Cardiac septum (tissue), 1 donor: ENCODE measurements at regions not wholly inside any gene's neighbourhood (a gene's known extent, or its start where the extent isn't known, plus 50 kb on each side); places are given as distances from the start of the nearest gene placed in this dataset.
A peak's percentile ranks its signal among the peaks of the same experiment; 100 is the strongest.

ENCODE experiments used
- DNase-seq: peaks from one replicate; pipeline ENCODE4 v3.0.0-alpha.2; 2020; ENCODE audit warnings: low spot score
- intact Hi-C: fragments of 100-400 bp; cut with DNase I; formaldehyde crosslinking; loops from one replicate; pipeline ENCODE4 v1.14.0; 2022
- donor health status: DM: no; HTN: no; CAD: no.

GRCh38 chr7:106196460-106197021 is 84.4 kb upstream of the SYPL1 start:
- no peak for DNase-seq
- intact Hi-C loops: no loop called here

DNA sequence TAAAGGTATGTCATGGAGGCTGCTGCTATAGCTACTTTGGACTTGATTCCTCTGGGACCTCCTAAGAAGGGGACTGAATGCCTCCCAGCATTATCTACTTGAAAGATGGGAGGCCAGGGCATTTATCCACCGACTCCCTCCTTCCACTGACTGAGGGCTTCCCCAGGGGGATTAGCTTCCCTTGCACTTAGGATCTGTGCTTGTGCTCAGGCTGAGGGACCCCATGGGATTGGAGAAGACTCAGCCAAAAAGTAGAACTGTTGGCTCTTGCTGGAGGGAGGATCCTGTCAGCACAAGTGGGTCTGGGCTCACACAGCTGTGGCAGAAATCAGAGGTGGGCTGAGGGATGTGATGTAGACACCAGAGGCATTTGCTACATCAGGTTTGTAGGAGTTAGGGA is 81.5 kb upstream of the SYPL1 start:
- no peak for DNase-seq
- intact Hi-C loops: no loop called here

DNA sequence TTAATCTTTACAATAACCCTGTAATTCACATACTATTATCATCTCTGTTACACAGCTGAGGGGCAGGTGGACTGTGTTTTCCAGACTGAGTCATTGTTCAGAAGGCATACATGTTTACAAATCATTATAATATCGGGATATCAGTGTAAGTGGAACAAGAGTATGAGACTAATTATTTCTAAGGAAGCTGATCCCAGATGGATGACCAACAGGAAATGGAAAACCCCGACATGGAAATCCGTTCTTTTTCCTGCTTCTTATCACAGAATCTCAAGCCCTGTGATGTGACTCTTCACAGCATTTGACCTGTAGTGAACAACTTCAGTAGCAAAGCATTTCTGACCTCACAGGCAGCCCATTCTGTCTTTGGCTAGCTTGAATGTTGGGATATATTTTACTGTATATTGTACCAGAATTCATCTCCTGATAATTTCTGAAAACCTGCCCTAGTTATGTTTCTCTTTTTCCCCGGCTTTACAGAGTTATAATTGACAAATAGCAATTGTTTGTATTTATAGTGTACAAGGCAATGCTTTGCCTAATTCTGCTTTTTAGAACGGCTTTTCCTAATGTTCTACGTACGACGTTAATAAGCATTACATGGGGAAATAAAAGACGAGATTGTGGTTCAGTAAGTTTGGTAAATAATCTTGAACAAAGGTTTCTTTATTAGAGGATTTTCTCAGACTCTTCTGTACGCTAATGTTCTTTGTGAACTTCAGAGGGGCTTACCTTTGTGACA is 78.6 kb upstream of the SYPL1 start:
- intact Hi-C loops: no loop called here
- no peak for DNase-seq

DNA sequence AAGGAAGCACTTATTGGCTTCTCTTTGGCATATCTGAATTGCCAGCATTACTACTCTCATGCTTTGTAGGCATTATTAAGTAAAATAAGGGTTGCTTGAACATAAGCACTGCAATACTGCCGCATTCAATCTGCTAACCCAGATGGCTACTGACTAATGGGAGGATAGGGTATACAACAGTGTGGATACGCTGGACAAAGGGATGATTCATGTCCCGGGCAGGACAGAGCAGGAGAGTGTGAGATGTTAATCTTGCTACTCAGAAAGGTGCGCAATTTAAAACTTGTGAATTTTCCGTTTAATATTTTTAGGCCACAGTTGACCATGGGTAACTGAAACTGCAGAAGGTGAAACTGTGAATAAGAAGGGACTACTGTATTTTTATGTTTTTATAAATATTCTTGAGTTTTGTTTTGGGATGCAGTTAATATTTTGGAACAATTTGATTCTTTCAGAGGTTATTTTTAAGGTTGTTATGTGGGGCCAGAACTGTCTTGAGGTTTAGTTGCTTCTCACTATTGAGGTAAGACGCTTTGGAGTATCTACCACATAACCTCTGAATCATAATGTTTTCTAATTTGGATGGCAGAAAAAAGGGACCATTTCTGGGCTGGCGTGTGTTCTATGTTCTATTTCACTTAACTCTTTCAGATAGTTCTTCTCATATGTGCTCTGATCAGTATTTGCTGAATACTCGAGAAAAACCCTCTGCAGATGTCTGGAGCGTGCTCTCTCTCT is 75.7 kb upstream of the SYPL1 start:
- intact Hi-C loops: no loop called here
- DNase-seq: no peak

GRCh38 chr7:106185719-106186118 is 73.6 kb upstream of the SYPL1 start:
- intact Hi-C loops: no loop called here
- no peak for DNase-seq

GRCh38 chr7:106183952-106184351 is 71.8 kb upstream of the SYPL1 start:
- no peak for DNase-seq
- intact Hi-C loops: no loop called here

GRCh38 chr7:106182904-106183303 is 70.8 kb upstream of the SYPL1 start:
- DNase-seq: no peak
- intact Hi-C loops: no loop called here

- intact Hi-C loops: no loop called here
- no peak for DNase-seq
Measured at GRCh38 chr7:106181658-106182265, 69.7 kb upstream of the SYPL1 start.

GRCh38 chr7:106180721-106181120 is 68.6 kb upstream of the SYPL1 start:
- intact Hi-C loops: no loop called here
- no peak for DNase-seq

GRCh38 chr7:106179256-106179655 is 67.1 kb upstream of the SYPL1 start:
- intact Hi-C loops: loop anchor here (2.0 to 5.0 kb wide), 3 partner anchors 38 to 558 kb away; partner anchors contain the start of gene NAMPT
- no peak for DNase-seq

- no peak for DNase-seq
- intact Hi-C loops: loop anchor here (2.0 to 5.0 kb wide), 3 partner anchors 39 to 559 kb away; partner anchors contain the start of gene NAMPT
Measured at GRCh38 chr7:106178593-106179134, 66.6 kb upstream of the SYPL1 start.

DNA sequence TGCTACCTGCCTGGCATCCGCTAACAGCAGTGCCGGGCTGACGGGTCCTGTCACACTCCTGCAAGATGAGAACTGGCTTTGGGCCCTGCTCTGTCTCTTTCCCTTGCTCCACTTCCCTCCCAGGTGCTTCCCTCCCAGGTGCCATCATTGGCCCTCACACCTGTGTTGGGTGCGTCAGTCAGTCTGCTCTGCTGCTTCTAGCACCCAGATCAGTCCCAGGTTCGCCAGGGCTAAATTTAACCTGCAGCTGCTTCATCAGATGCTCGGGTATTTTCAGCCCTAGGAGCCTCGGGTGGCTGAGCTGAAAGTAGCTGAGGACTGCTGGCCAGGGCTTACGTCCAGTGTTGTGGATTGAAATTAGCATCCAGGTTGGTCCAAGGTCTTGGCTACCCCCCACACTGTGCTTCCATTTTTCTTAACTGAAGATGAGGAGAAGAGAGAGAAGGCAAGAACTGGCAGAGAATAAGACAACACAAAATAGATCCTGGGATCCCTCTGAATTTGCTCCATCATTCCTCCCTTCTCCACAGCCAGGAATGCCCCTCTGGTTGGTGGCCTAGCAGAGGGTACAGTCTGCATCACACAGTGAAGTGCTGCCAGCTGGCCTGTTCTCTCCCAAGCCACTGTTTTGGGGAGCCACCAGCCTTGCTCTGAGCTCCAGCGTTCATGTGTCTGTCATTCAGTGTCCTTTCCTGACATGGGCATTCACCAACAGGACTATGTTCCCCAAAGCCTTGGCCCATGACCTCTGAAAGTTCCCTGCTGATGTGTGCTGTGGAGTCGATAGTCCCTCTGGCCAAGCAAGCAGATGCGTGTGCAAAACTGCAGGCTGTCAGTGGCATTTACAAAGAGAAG is 65.9 kb upstream of the SYPL1 start:
- intact Hi-C loops: loop anchor here (1.0 to 5.0 kb wide), 5 partner anchors 39 to 559 kb away; partner anchors contain the start of gene NAMPT
- no peak for DNase-seq

- DNase-seq: no peak
- intact Hi-C loops: loop anchor here (1.0 to 5.0 kb wide), 4 partner anchors 40 to 560 kb away; no protein-coding TSS in a partner anchor
Measured at GRCh38 chr7:106177300-106177690, 65.2 kb upstream of the SYPL1 start.

GRCh38 chr7:106176414-106177299 is 64.5 kb upstream of the SYPL1 start:
- intact Hi-C loops: loop anchor here (1.0 to 5.0 kb wide), 4 partner anchors 41 to 561 kb away; no protein-coding TSS in a partner anchor
- DNase-seq: peak; percentile 91

DNA sequence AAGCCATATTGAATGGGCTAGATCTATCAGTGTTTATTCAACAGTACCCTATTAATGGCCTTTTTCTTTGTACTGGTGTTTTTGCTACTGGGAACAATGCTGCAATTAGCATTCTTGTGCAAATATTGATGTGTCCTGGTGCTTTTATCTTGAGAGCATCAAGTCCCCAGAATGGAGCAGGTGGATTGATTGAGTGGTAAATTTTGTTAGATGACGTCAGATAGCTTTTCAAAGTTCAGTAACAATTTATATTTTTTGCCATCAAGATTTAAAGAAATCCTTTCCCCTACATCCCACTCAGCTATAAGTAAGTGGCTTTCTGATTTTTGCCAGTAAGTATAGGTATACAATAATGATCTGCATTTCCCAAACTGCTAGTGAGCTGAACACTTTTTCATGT is 63.4 kb upstream of the SYPL1 start:
- intact Hi-C loops: loop anchor here (5.0 kb wide), 2 partner anchors 42 to 562 kb away; no protein-coding TSS in a partner anchor
- no peak for DNase-seq

GRCh38 chr7:106170651-106171050 is 58.5 kb upstream of the SYPL1 start:
- intact Hi-C loops: no loop called here
- no peak for DNase-seq

DNA sequence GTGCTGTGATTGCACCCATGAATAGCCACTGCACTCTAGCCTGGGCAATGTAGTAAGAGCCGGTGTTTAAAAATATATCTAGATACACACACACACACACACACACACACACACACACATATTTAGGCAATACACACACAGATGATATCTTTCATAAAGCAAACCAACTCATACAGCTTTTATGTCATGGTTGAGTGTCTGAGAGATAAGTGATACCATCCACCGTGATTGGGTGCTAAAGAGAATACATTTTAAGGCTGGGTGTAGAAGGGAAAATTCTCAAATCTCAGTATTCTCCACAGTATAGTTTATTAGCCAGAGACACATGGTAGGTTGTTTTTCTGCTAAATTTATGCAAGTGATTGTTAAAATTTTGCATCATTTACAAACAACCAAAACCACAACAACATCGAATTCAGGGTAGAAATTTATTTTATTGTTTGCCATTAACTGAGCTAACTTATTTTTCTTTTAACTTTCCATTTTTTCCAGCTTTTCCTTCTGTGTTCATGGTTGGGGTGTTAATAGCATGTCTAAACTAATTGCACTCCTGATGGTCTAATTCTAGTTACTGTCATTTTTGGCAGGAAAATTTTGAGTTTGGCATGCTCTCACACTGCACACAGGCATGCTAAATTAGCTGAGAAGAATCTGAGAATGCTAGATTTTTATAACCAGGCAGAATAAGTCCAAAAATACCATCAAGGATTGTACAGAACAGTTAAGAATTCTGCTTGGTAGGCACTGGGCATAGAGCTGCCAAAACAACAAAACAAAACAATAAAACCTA is 57.9 kb upstream of the SYPL1 start:
- no peak for DNase-seq
- intact Hi-C loops: no loop called here
